ENCODE measurements at regions not wholly inside any gene's neighbourhood (a gene's known extent, or its start where the extent isn't known, plus 50 kb on each side); places are given as distances from the start of the nearest gene placed in this dataset.

DNA sequence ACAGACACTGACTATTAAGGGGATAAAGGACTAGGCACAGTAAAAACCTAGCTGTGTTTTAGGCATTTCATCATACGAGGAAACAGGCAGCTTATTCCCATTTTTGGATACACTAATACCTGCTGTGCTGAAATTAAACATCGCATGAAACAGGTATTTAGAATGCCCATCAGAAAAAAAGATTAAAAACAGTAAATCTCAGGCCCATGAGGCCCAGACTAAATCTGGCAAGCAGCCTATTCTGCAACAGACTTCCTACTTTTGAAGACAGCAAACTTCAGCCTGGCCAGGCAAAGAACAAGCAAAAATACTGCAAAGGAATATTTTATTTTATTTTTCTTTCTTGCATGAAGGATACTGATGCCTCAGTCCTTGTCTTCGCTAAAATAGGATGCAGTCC lies 240.2 kb downstream of the LMO4 start:
- no peak for DNase-seq

GRCh38 chr1:87572008-87572407 lies 243.3 kb downstream of the LMO4 start:
- no peak for DNase-seq

- DNase-seq, result no peak
Observed at GRCh38 chr1:87572891-87573290, 244.2 kb downstream of the LMO4 start.

DNA sequence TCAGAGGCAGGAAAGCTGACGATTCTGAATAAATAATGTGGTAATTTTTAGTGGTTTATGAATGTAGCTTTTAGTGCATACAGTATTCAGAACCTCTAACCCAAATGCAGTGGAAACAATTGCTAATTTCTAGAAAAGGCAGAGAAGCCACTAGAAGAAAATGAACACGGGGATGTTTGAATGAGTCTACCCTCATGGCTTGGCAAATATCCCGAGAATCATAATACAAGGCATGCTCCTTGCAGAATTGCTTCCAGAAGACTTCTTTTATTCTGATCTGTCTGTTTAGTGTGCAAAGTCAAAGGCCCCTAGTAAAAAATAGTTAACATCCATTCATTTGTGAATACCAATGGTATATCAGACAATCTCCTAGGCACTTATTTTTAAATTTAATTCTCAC lies 246.8 kb downstream of the LMO4 start:
- DNase-seq, result no peak

DNA sequence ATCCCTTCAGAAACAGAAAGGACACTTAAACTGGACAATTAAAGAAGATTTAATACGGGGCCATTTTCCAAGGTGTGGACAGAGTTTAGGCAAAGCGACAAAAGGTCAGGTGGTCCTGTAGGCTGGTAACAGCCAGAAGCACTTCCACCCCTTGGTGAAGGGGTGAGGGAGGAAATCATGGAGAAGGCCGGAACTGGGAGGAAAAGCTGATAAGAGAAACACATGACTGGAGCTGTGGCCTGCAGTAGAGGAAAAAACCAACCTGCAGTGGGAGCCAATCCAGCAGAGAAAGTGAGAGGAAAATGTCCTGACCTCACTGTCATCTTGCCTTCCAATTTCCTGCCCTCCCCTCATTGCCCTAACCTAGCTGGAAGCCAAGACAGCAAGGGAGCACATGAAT lies 249.8 kb downstream of the LMO4 start:
- no peak for DNase-seq

DNA sequence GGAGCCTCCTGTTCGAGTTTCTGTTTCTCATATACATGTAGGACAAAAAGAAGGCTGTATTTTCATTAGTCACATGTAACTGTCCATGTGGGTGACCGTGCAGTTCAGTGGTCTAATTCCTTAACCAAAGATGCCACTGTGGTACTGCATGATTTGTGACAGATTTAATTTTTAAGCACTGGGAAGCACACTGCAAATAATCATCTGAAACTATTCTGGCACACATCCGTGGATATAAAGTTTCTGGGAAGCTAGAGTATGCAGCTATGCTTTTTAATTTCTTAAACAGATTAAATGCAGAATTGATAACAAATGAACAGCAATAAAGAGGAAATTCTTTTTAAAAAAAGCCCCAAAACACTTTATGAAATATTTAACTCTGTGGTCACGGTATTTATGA lies 254.8 kb downstream of the LMO4 start:
- DNase-seq, result no peak

- DNase-seq, result no peak
Observed at GRCh38 chr1:87584586-87584985, 255.9 kb downstream of the LMO4 start.

DNA sequence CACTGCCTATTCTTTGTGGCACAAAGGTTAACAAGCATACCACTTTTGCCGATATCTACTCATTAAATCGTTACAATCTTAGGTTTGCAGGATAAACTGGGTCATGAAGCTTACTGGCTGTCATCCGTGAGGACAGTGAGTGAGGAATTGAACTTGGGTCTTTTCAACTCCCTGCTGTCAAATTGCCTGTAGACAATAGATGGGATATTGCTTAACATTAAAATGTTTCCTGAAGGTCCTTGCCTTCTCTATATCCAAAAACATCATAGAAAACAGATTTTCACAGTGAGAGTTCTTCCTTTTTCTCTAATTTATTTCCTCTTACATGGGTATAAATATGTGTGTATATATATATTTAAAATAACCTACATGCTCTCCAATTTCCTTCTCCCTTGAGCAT lies 257.8 kb downstream of the LMO4 start:
- DNase-seq, result no peak

- no peak for DNase-seq
Observed at GRCh38 chr1:87588495-87588894, 259.8 kb downstream of the LMO4 start.

DNA sequence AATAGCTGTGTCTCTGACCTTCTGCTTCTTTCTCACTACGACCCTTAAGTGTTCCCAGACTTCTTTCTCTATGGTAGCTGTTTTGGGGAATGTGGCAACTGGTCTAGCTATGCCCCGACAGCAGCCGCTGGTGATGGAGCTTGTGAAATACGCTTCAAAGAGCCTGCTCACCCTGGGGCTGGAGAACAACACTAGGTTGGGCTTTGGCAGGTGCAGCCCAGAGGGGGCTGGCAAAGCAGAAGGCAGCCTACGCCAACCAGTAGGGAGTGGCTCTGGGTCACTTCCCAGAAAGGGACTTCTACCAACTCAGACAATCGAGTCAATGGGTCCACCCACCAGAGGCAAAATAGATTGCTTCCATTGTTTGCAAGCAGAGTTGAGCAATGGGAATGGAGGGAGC lies 262.8 kb downstream of the LMO4 start:
- no peak for DNase-seq

DNA sequence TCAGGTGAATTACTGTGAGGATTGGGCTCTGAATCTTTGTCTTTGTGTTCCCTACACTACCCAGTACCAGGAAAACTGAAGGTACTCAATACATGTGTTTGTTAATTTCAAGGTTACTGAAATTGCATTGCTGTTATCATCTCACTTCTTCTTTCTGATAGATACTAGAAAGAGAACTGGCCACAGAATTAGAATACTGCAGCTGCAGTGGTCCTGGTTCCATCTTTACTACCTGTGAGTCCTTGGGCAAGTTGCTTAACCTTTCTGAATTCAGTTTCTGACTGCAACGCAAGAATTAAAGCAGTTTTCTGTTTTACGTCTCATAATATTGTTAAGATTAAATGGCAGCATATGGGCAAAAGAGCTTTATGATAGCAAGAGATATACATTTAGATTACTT lies 263.5 kb downstream of the LMO4 start:
- no peak for DNase-seq

DNA sequence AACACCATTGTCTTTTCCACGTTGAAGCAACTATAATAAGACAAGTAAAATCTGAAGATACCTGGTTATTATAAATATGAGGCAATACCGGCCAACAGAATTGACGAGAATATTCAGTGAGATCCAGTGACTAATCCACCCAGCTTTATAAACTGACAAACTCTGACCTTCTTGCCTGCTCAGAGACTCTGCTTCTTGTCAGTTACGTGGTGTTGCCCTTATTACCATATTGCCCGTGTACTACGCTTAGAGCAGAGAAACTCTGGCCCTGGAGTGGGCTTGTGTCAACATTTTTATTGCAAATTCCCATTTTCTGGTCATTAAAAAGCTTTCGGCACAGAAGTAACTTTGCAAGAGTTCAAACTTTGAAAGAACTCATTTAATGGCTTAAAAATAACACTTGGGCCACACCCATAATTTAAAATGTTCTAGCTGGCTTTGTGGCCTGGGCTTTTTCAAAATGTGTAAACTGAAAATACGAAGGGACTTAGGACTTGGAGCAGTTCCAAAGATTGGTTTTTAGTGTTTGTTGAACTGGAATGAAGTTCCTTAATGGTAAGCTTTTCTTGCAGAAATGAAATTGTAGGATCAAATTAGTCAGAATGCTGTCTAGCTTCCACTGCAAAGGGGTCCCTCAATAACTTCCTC lies 266.2 kb downstream of the LMO4 start:
- DNase-seq, result no peak

GRCh38 chr1:87595384-87595781 lies 266.7 kb downstream of the LMO4 start:
- DNase-seq, result no peak

GRCh38 chr1:87598429-87598828 lies 269.7 kb downstream of the LMO4 start:
- no peak for DNase-seq

DNA sequence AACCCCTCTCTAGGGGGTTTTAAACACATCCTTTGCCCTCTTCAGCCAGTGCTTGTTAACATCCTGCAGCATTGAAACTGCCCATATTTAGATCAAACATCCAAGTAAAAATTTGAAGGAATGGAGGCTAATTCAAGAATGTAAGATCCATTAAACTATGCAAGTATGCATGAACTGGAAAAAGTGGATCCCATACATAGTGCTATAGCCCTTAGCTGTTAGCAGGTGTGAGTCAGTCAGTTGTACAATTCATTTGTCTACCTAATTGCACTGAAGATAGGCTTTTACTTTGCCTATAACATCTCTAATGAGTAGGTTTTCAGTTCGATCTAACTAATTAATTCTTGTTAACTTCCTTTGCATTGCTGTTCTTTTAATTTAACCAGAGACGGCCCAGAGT lies 270.9 kb downstream of the LMO4 start:
- no peak for DNase-seq

DNA sequence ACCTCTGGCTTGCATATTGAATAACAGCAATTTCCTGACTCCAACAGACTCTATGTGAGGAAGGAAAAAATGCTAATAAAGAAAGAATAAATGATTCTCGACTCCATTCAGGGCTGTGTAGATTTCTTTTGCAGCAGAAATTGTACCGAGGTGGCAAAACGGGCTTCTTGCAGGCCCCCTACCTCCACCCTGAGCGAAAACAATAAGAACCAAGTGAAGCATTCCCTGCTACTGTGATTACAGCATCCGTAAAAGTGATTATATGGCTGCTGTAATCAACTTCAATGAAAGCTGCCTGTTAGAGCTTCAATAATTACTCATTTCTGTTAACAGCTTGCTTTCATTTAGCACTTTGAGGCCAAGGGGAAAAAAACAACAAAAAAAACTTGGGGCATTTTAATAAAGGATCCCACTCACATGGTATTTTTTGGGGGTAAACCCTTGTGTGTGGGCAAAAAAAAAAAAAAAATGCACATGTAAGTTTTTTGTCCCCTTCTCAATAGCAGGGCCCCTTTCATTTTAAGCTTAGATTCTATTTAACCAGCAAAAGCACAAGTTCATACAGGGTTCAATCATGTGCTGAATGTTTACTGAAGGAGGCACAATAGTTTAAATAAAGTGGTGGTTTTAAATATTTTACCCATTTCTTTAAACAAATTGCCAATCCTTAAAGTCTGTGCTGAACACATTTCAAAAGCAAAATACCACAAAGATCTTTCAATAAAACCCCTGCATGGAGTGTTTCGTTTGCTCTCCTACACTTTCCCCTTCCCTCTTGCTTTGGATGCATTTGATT lies 271.6 kb downstream of the LMO4 start:
- DNase-seq, result no peak

- no peak for DNase-seq
Observed at GRCh38 chr1:87600854-87601253, 272.2 kb downstream of the LMO4 start.

GRCh38 chr1:87603626-87604025 lies 274.9 kb downstream of the LMO4 start:
- no peak for DNase-seq

DNA sequence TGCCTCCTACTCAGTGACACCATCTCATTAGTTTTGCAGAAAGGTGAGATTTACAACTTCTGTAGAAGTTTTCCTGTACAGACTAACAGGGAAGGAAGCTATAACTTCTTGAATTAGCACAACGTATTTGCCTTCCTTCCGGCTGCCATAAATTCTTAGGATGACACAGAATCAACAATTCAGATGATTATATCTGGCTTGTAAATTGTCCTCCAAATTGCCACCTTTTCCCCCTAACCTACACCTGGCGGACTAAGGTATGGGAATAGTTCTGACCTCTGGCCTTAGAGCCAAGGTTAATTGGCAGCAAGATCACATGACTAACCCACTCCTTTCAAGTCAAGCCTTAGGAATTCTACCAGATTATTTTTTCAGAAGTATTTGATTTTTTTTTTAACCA lies 284.3 kb downstream of the LMO4 start:
- no peak for DNase-seq

GRCh38 chr1:87615491-87615890 lies 286.8 kb downstream of the LMO4 start:
- no peak for DNase-seq

- no peak for DNase-seq
Observed at GRCh38 chr1:87615901-87616300, 287.2 kb downstream of the LMO4 start.

GRCh38 chr1:87620807-87621206 lies 292.1 kb downstream of the LMO4 start:
- DNase-seq, result no peak

DNA sequence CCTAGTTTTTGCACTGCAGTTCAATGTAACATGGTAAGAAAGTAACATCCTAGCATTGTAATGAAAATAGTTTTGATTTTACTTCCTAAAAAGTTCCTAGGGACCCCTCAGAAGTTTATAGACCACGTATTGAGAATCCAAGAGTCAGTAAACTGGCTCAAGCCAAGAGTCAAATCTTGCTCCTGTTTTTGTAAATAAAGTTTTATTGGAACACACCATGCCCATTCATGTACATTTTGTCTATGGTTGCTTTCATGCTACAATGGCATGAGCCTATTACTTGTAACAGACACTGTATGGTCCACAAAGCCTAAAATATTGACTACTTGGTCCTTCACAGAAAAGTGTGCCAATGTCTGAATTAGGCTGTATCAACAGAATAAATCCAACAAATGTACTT lies 301.0 kb downstream of the LMO4 start:
- DNase-seq, result no peak

DNA sequence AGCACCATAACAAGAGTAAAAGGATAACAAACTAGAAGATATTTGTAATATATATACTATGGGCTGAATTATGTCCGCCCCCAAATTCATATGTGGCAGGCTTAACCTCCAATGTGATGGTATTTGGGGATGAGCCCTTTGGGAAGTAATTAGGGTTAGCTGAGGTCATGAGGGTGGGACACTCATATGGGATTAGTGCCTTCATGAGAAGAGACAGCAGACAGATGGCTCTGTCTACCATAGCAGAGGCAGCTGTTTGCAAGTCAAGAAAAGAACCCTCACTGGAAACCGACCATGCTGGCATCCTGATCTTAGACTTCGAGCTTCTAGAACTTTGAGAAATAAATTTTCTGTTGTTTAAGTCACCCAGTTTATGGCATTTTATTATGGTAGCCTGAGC lies 303.6 kb downstream of the LMO4 start:
- DNase-seq, result no peak
